Heart left ventricle (tissue), 13 donors: ENCODE measurements at regions not wholly inside any gene's neighbourhood (a gene's known extent, or its start where the extent isn't known, plus 50 kb on each side); places are given as distances from the start of the nearest gene placed in this dataset.

ENCODE experiments used
- CTCF ChIP-seq, 12 donors: fragments of 200-600 bp; sonication (generic) in 4 of 12; IDR thresholded peaks; one replicate each; pipeline versions ENCODE4 v1.5.0 to v1.8.0; 2018 to 2022; ENCODE audit warnings: antibody characterized with exemption in 12 of 12, mild to moderate bottlenecking in 5 of 12
- POLR2A ChIP-seq, 2 donors: fragments of 450-650 bp; IDR thresholded peaks; one replicate each; pipeline ENCODE4 v1.6.1; 2017; ENCODE audit warnings: antibody characterized with exemption in 2 of 2, mild to moderate bottlenecking in 2 of 2, moderate library complexity in 2 of 2
- donor health status: ischemic (EF 13 %, LVEDD 7.1; RV severe dilation, severe dysfunction).
- donor health status: DM: no; HTN: yes; CAD: no.
- donor health status: DM: no; HTN: no; CAD: no.
- donor health status: ischemic (EF 25% LVEDD 6.9; RV normal size, moderate dysfunction).
- donor health status: ischemic (EF 25% LVEDD 5.7; RV mildly dilated, moderate dysfunction).
- donor health status: ischemic (EF 35%, LVEDD 5.7; RV mildly dilated, moderate dysfunction).
- donor health status: nonischemic (EF 11% LVEDD 7.7; RV severe dilation, severe dysfunction).
- donor health status: DM: yes; HTN: yes; CAD: no.
- donor health status: PGD.
- donor health status: ischemic (EF 29% LVEDD 5.4; RV normal size, mild dysfunction).
- donor health status: nonischemic (EF 23%, LVEDD 6.1; RV moderate dilation, normal function).

GRCh38 chr1:22241811-22242210 is 98.9 kb upstream of the WNT4 start:
- TF ChIP-seq CTCF (IDR thresholded peaks at IDR 0.05) = no peak
- TF ChIP-seq POLR2A (IDR thresholded peaks at IDR 0.05) = no peak
